Dedifferentiated amniotic fluid mesenchymal stem cell (primary cell): ENCODE measurements at regions not wholly inside any gene's neighbourhood (a gene's known extent, or its start where the extent isn't known, plus 50 kb on each side); places are given as distances from the start of the nearest gene placed in this dataset.

ENCODE experiments used
- DNase-seq: peaks from one replicate; pipeline ENCODE4 v3.0.0-alpha.2; 2016; ENCODE audit errors: extremely low spot score

DNA sequence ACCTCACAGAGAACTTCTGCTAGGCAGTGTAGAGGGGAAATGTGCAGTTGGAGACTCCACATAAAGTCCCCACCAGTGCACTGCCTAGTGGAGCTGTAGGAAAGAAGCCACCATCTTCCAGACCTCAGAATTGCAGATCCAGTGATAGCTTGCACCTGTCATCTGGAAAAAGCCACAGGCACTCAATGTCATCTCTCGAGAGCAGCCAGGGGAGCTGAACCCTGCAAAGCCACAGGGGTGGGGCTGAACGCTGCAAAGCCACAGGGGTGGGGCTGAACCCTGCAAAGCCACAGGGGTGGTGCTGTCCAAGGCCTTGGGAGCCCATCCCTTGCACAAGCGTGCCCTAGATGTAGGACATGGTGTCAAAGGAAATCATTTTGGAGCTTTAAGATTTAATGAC lies 1226.3 kb downstream of the PCDH7 start:
- no peak for DNase-seq

DNA sequence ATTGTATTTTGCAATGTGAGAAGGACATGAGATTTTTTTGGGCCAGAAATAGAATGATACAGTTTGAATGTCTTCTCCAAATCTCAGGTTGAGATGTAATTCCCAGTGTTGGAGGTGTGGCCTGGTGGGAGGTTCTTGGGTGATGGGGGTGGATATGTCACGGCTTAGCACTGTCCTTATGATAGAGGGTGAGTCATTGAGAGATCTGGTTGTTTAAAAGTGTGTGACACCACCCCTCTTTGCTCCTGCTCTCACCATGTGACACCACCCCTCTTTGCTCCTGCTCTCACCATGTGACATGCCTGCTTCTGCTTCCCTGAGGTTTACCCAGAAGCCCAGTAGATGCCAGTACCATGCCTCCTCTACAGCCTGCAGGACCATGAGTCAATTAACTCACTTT lies 1226.9 kb downstream of the PCDH7 start:
- no peak for DNase-seq

DNA sequence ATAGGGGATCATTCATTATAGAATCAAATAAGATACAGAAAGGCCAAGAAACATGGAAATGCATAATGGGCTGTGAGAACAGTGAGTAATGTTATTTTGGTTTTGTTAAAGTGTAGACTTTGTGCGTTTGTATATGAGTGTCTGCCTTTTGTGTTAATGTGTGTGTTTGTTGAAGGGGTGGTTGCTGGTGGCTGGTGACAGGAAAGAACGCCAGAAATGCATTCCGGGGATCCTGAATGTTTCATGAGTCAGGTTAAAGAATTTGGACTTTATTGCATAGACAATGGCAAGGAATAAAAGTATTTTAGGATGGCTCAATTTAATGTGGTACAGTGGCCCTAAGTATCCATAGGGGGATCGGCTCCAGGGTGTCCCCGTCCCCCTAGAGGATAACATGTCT lies 1228.9 kb downstream of the PCDH7 start:
- no peak for DNase-seq

DNA sequence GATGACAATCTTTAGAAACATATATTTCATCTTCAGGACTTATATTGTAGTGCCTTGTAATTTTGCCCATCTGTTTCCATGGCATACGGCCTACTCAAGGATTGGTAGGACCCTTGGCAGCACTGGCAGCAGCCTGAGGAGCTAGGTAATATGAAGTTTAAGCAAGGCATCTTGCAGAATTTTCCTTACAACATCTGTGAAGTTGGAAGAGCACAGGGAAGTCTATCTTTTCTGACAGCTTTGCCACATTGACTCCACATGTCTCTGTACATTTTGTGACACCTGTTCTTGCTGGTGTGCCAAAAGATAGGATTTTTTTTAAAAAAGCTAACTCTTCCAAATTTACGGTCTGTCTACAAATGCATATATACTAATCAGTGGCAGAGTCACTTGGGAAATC lies 1235.2 kb downstream of the PCDH7 start:
- DNase-seq: no peak

DNA sequence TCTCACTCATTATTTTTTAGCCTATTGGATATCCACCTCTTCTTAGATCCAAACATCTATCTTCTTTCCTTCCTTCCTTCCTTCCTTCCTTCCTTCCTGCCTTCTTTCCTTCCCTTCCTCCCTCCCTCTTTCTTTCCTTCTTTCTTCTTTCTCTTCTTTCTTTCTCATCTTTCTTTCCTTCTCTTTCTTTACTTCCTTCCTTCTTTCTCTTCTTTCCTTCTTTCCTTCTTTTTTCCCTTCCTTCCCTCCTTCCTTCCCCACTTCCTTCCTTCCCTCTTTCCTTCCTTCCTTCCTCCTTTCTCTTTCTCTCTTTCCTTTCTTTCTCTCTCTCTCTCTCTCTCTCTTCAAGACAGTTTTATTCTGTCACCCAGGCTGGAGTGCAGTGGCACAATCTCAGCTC lies 1239.8 kb downstream of the PCDH7 start:
- no peak for DNase-seq

DNA sequence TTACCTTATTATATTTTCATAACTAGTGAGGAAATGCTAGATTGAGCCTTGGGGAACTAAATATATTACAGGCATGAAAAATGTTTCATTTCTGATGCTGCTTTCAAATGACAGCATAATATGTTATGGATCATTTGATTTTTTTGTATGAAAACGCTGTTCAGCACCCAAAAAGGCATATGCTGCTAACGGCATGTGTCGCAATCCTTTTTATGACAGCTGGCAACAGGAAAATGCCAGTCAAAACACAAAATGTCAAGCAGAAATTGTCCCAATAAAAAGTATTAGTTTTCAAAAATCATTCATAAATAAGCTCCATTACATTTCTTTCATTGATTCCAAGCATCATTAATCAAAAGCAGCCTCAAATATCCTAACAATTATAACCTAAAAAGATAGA lies 1244.5 kb downstream of the PCDH7 start:
- no peak for DNase-seq

DNA sequence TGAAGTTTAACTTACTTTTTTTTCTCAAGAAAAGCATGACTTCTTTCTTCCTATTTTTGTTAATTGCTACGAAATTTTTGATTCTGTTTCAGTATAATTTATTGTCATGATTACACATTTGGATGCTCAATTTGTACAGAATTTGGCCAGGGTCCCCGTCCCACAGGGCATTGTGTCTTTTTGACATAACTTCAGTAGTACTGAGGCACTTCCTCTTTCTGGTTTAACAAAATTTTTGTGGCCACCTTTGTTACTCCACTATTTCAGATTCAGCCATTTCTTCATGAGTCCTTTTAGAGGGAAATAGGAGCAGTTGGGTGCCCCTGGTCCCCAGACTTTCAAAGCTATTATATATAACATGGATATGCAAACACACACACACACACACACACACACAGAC lies 1248.7 kb downstream of the PCDH7 start:
- no peak for DNase-seq

DNA sequence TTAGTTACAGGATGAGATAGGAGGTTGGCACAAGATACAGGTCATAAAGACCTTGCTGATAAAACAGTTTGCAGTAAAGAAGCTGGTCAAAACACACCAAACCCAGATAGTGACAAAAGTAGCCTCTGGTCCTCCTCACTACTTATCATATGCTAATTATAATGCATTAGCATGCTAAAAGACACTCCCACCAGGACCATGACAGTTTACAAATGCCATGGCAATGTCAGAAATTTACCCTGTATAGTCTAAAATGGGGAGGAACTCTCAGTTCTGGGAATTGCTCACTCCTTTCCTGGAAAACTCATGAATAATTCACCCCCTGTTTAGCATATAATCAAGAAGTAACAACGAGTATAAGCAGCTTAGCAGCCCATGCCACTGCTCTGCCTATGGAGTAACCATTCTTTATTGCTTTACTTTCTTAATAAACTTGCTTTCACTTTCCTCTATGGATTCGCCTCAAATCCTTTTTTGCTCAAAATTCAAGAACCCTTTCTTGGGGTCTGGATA lies 1254.4 kb downstream of the PCDH7 start:
- no peak for DNase-seq

DNA sequence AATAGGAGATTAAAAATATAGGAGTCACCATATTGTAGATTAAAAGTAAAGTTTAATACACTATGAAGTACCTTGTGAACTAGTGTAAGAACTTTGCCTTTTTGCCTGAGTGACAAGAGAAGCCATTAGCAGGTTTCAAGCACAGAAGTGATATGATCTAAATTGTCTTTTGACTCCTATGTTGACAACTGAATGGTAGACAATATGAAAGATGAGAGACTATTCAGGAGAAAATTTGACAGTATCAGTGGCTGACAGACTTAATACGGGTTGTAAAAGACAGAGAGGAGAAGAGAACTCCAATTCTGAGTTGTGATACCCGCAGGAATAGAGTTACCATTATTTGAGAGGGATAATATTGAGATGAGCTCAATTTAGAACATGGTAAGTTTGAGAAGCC lies 1259.8 kb downstream of the PCDH7 start:
- DNase-seq: no peak

DNA sequence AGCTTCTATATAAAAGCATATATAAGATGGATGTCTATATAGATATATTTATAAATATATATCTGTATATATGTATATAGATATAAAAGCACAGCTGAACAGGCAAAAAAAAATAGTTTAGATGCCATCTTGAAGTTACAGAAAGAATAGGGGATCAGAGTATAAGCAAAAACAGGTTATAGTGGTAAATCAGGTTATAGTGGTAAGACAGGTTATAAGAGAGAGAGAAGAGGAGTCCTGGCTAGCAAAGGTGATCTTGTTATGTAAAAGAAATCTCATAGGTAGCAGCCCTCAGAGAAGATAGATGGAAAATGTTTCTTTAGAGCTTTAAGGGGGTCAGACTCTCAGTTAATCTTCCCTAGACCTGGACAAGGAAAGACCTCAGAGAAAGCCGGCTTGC lies 1263.1 kb downstream of the PCDH7 start:
- no peak for DNase-seq

DNA sequence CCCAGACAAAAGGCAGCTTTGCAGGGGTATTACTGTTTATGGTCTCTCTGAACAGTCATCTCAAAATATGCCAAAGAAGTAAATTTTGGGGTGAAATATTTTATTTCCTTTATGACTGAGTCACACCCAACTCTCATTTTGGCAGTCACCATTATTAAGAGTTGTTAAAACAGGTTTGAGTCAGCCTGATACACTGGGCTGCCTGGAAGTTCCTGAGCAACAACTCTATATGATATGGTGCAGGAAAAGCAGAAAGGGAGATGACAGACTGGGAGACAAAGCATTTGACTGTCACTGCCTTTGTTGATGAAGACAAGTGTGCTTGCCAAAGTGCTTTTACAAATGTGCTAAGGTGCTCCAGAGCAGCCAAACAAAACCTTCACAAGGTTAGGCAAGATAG lies 1263.5 kb downstream of the PCDH7 start:
- DNase-seq: no peak

DNA sequence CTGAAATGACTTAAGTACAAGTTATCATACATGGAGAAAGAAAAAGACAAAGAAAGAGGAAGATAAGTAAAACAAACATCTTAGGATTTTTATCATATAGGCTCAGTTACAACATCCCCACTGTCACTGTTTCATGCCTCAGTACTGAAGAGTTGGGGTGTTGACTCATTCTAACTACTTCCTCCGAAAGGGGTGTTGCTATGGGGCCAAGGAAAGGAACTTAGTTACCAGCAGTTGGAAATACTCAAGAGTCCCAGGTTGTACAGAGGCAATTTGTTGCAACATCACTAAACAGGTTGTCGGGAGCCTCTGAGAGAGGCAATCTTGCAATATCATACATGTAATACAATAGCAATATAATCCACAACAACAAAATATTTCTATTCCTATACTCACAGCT lies 1264.7 kb downstream of the PCDH7 start:
- DNase-seq: no peak

DNA sequence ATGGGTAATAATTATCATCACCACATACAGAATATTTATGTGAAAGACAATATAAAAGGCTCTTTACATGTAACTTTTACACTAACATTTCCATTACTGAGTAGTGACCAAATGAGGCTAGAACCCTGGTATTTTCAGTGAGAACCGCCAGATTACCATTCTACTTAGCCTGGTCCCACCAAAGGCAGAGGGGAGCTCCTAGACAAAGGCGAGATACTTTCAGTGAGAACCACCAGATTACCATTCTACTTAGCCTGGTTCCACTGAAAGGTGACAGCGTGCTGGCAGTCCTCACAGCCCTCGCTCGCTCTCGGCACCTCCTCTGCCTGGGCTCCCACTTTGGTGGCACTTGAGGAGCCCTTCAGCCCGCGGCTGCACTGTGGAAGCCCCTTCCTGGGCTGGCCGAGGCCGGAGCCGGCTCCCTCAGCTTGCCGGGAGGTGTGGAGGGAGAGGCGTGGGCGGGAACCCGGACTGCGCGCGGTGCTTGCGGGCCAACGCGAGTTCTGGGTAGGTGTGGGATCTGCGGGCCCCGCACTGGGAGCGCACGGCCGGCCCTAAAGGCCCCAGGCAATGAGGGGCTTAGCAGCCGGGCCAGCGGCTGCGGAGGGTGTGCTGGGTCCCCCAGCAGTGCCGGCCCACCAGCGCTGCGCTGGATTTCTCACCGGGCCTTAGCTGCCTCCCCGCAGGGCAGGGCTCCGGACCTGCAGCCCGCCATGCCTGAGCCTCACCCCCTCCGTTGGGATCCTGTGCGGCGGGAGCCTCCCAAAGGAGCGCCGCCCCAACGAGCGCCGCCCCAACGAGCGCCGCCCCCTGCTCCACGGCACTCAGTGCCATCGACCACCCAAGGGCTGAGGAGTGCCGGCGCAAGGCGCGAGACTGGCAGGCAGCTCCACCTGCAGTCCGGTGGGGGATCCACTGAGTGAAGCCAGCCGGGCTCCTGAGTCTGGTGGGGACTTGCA lies 1276.1 kb downstream of the PCDH7 start:
- DNase-seq: no peak

DNA sequence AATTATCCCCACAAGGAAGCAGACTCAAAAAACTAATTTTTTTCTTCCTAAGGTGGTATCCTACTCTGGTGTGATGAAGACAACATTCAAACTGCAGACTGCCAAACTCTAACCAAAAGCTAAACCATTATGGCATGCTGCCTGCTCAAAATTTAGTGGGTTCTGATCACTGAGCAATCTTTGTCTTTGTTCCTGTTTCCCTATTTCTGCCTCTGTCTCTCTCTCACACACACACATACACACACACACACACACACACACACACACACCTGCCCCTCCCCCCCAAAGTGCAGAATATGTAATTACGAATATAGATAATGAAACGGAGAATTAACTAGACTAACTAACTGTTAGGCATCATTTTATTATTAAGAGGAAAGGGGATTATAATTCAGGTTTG lies 1278.6 kb downstream of the PCDH7 start:
- no peak for DNase-seq

DNA sequence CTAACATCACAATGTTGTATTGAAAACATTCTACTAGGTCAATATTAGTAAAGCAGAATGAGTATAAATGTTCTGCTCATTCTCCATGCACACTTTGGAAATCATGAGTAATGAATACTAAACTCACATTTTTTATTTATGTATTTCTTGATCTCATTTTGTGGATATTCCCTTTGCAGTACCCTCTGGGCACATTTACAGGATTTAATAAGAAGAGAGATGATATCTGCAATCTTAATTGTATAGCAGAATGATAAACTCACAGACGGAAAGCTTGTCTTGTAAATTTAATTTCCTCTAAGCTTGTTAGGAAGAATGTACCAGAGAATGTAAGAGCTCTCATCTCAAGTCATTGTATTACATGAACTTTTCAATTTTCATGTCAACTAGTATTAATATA lies 1279.7 kb downstream of the PCDH7 start:
- no peak for DNase-seq

DNA sequence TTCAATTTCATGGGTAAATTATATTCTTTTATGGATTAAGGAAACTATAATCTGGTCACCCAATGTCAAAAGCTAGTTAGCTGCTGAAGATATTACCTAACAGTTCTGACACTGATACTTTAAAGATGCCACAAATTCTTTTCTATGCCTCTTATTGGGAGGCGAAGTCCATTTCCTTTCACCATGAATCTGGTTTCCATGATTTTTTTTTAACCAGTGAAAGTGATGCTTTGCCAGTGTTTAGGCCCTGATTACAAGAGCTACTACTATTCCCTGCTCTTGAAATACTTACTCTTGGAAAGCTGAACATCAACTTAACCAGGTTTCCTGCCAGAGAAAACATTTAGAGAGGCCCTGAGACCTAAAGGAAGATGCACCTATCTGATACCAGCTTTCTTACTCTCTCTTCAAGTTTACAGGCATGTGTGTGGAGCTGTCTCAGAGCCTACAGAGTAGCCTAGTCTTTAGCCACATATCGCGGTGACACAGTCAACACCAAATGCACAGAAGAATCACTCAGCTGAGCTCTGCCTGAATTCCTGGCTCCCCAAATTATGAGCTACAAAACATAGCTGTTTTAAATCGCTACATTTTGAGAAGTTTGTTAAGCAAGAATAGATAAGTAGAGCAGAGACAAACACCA lies 1280.8 kb downstream of the PCDH7 start:
- DNase-seq: no peak

DNA sequence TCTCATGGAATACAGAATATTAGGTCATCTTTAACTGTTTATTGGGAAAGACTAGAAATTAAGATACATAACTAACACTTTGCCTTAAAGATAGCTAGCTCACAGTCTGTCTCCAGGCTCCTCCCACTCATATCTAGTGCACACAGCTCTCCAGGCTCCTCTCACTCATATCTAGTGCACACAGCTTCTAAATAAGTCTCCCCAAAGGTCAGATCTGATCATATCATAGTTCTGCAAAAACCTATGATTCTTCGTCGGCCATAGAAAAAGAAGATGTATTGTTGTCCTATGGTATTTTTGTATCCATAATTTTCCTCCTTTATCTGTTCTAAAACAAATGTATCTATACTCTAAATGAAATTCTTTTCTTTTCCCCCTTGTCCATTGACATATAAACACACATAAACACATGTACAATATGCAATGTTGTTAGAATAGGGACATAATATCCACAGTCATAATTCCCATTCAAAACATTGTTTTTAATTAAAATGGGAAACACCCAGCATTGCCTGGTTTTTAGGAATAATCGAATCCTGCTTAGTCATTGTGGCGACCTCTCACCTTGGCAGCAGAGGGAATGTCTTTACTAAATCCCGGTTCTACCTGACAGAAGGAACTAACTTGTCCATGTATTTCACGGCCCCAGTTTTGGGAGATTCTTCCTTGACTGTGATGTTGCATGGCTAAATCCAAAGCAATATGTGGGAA lies 1282.0 kb downstream of the PCDH7 start:
- DNase-seq: no peak

DNA sequence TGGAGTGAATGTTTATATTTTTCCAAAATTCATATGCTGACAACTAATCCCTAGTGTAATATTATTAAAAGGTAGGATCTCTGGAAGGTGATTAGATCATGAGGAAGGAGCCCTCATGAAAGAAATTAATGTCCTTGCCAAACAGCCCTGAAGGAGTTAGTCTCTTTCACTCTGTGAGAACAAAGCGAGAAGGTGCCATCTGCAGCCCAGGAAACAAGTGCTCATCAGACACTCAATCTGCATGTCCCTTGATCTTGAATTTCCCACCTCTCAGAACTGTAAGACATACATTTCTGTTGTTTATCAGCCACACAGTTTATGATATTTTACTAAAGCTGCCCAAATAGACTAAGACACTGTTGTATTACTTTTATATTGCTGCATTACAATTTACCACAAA lies 1283.4 kb downstream of the PCDH7 start:
- no peak for DNase-seq

DNA sequence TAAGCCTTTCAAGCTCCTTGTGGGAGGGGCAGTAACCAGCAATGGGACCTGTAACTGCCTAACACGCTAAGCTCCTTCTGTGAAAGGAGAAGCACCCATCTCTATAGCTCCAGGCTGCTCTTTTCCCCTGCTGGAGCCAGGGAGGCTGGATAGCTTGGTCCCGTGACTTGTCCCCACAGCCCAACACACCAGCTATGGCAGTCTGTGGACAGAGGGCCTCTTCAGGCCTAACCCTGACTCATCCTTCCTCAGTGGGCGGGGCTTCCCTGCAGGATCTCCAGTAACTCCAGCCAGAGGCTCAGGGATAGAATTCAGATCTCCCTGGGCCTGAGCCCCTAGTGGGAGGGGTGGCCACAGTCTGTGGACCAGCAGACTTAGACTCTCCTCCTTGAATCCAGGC lies 1290.1 kb downstream of the PCDH7 start:
- DNase-seq: no peak

DNA sequence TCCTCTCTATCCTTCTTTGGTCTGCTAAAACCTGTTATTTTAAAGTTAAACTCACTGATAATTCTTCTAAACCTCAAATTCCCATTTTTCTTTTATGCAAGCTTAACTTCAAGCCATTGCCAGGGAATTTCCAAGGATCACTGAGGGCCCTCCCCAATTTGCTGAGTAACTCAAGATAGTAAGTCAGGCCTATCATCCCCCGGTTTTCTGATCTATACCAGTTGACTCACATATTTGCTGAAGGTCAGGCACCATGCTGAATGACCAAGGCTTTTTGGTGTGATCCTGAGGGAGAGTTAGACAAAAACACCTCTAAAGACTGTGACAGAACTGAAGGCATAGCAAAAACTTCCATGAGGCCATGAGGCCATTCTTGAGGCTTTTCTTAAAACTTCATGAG lies 1301.9 kb downstream of the PCDH7 start:
- no peak for DNase-seq

DNA sequence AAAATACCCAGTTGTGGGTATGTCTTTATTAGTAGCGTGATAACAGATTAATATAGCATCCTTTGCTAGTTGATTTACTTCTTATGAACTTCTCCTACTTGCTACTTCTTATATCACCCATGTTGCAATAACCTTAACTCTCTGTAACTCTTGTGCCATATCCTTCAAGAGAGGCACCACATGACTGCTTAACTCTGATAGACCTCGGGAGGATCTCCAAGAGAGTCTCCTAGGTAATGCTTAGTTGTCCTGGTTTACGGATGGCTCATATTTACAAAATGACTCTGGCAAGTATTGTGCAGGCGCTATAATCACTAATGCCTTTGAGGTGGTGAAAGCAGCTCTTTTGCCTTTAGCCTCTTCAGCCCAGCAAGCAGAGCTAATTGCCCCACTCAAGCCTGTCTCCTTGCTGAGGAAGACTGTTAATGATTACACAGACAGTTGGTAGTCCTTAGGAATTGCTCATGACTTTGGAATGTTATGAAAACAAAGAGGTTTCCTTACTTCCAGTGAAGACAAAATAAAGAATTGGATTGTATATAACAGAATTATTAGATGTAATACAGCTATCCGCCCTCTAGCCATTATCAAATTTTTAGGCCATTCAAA lies 1305.8 kb downstream of the PCDH7 start:
- DNase-seq: no peak

DNA sequence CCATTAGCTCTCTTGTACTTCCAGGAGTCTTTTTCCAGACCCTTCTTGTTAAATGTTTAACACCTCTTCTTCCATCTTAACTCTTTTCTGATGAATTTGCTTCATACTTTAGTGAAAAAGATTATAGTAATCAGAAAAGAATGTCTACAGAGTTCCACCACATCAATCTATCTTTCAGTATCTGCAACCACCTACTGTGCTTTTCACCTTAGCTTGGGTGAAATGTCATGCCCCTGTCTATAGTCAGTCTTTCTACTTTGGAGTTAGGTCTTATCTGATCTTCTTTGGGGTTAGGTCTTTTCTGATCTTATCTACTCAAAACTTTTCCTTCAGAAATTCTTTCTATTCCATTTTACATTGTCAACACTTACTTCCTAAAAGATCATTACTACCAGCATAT lies 1310.2 kb downstream of the PCDH7 start:
- no peak for DNase-seq
